ENCODE measurements at regions not wholly inside any gene's neighbourhood (a gene's known extent, or its start where the extent isn't known, plus 50 kb on each side); places are given as distances from the start of the nearest gene placed in this dataset.

DNA sequence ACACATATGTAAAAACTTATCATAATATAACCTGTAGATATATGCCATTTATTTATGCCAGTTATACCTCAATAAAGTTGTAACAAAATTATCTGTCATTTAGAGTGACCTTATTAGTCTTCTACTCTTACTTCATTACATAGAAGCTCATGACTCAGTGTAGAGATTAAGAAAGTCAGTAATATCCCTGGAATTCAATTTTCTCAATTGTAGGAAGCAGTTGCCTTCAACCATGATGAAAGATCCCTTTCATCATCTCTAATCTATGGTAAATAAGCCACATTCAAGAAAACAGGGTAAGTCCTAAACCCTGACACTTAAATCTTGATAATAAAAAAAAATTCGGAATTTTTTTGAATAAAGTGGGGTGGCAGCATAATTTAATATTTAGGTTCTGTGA lies 216.5 kb upstream of the PEX5L start:
- TF ChIP-seq, protein P1, sequence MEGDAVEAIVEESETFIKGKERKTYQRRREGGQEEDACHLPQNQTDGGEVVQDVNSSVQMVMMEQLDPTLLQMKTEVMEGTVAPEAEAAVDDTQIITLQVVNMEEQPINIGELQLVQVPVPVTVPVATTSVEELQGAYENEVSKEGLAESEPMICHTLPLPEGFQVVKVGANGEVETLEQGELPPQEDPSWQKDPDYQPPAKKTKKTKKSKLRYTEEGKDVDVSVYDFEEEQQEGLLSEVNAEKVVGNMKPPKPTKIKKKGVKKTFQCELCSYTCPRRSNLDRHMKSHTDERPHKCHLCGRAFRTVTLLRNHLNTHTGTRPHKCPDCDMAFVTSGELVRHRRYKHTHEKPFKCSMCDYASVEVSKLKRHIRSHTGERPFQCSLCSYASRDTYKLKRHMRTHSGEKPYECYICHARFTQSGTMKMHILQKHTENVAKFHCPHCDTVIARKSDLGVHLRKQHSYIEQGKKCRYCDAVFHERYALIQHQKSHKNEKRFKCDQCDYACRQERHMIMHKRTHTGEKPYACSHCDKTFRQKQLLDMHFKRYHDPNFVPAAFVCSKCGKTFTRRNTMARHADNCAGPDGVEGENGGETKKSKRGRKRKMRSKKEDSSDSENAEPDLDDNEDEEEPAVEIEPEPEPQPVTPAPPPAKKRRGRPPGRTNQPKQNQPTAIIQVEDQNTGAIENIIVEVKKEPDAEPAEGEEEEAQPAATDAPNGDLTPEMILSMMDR (IDR thresholded peaks at IDR 0.05 in 8 of 11, conservative IDR thresholded peaks at IDR 0.05 in 3 of 11) = no peak
- TF ChIP-seq POLR2A (IDR thresholded peaks at IDR 0.05) (no peak), POLR2AphosphoS5 (IDR thresholded peaks at IDR 0.05) (no peak)
